ENCODE measurements at regions not wholly inside any gene's neighbourhood (a gene's known extent, or its start where the extent isn't known, plus 50 kb on each side); places are given as distances from the start of the nearest gene placed in this dataset.
"Not testable (repeated sequence)": the region's sequence is repeated elsewhere in the genome, so short reads cannot be mapped to it uniquely, and the experiment has no call there.

DNA sequence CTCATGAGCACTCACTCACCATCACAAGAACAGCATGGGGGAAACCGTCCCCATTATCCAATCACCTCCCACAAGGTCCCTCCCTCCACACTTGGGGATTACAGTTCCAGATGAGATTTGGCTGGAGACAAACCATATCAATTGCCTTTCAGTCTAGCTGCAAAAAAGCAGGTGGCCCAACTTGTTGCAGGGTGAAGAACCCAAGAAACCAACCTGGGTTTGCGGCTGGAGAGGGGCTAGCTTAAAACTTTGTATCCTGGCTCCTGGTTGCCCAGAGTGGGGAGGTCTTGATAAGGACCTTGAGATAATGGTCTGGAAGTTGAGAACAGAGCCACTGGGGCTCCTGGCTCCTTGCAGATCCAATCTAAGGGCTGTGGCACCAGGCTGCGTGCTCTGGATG is 122.8 kb upstream of the PCBD1 start:
- Mint-ChIP-seq H3K4me3 (no peak overlapping the region), H3K27me3 (peaks cover 11% of the 10 kb centered on the region), H3K36me3 (ENCODE audit: low read depth) (no peaks in the 10 kb centered on the region), H3K27ac (no peak overlapping the region), H3K9me3 (no peaks in the 10 kb centered on the region), H3K4me1 (no peaks in the 10 kb centered on the region)
- ATAC-seq (ENCODE audit: low read depth) (no peak), DNase-seq (no peak)
- intact Hi-C loops (cut with micrococcal nuclease) = no loop called here
- POLR2A ChIA-PET = no interaction called here
- TF ChIP-seq, protein P1, sequence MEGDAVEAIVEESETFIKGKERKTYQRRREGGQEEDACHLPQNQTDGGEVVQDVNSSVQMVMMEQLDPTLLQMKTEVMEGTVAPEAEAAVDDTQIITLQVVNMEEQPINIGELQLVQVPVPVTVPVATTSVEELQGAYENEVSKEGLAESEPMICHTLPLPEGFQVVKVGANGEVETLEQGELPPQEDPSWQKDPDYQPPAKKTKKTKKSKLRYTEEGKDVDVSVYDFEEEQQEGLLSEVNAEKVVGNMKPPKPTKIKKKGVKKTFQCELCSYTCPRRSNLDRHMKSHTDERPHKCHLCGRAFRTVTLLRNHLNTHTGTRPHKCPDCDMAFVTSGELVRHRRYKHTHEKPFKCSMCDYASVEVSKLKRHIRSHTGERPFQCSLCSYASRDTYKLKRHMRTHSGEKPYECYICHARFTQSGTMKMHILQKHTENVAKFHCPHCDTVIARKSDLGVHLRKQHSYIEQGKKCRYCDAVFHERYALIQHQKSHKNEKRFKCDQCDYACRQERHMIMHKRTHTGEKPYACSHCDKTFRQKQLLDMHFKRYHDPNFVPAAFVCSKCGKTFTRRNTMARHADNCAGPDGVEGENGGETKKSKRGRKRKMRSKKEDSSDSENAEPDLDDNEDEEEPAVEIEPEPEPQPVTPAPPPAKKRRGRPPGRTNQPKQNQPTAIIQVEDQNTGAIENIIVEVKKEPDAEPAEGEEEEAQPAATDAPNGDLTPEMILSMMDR (IDR thresholded peaks at IDR 0.05) = no peak
- CTCF ChIA-PET = no interaction called here

- TF ChIP-seq, protein P1 (IDR thresholded peaks at IDR 0.05) = no peak
- H3K4me1 Mint-ChIP-seq = no peaks in the 10 kb centered on the region
- ATAC-seq (ENCODE audit: low read depth) = no peak
Measured at GRCh38 chr10:71014021-71014805, 125.8 kb upstream of the PCBD1 start.

GRCh38 chr10:71015674-71016073 is 127.3 kb upstream of the PCBD1 start:
- no peaks in the 10 kb centered on the region for H3K36me3 Mint-ChIP-seq (ENCODE audit: low read depth)
- H3K9me3 Mint-ChIP-seq = no peaks in the 10 kb centered on the region
- no peak overlapping the region for H3K4me3 Mint-ChIP-seq
- TF ChIP-seq, protein P1 (IDR thresholded peaks at IDR 0.05) = no peak
- DNase-seq (no peak), ATAC-seq (ENCODE audit: low read depth) (no peak)
- H3K4me1 Mint-ChIP-seq = no peaks in the 10 kb centered on the region
- H3K27me3 Mint-ChIP-seq = peaks cover 11% of the 10 kb centered on the region
- no peak overlapping the region for H3K27ac Mint-ChIP-seq
- intact Hi-C loops (cut with micrococcal nuclease) = no loop called here
- POLR2A ChIA-PET = no interaction called here
- CTCF ChIA-PET = no interaction called here

More at GRCh38 chr10:71014021-71014805, 125.8 kb upstream of the PCBD1 start:
- no peaks in the 10 kb centered on the region for H3K36me3 Mint-ChIP-seq (ENCODE audit: low read depth)
- H3K4me3 Mint-ChIP-seq = no peak overlapping the region
- no peak overlapping the region for H3K27ac Mint-ChIP-seq
- intact Hi-C loops (cut with micrococcal nuclease) = no loop called here
- no peak for DNase-seq
- no peaks in the 10 kb centered on the region for H3K9me3 Mint-ChIP-seq
- ChIA-PET CTCF (no interaction called here), POLR2A (no interaction called here)
- peaks cover 11% of the 10 kb centered on the region for H3K27me3 Mint-ChIP-seq

DNA sequence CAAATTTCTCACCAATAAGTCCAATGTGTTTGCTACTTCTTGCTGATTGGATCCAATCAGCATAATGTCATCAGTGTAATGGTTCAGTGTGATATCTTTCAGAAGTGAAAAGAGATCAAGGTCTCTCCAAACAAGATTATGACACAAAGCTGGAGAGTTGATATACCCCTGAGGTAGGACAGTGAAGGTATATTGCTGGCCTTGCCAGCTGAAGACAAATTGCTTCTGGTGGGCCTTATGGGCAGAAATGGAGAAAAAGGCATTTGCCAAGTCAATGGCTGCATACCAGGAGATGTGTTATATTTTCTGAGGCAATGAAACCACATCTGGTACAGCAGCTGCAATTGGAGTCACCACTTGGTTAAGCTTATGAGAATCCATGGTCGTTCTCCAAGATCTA is 131.7 kb upstream of the PCBD1 start:
- H3K9me3 Mint-ChIP-seq; H3K4me3 Mint-ChIP-seq; CTCF ChIA-PET; POLR2A ChIA-PET; ATAC-seq (ENCODE audit: low read depth); H3K4me1 Mint-ChIP-seq; H3K27ac Mint-ChIP-seq; H3K27me3 Mint-ChIP-seq; DNase-seq; H3K36me3 Mint-ChIP-seq (ENCODE audit: low read depth); intact Hi-C loops (cut with micrococcal nuclease): not testable (repeated sequence)

- DNase-seq = no peak
- ChIA-PET POLR2A (no interaction called here), CTCF (no interaction called here)
- peaks cover 10% of the 10 kb centered on the region for H3K27me3 Mint-ChIP-seq
- TF ChIP-seq, protein P1 (IDR thresholded peaks at IDR 0.05) = no peak
- H3K36me3 Mint-ChIP-seq (ENCODE audit: low read depth) = no peaks in the 10 kb centered on the region
- H3K27ac Mint-ChIP-seq = no peak overlapping the region
- intact Hi-C loops (cut with micrococcal nuclease) = no loop called here
- no peaks in the 10 kb centered on the region for H3K9me3 Mint-ChIP-seq
- no peak for ATAC-seq (ENCODE audit: low read depth)
- no peak overlapping the region for H3K4me3 Mint-ChIP-seq
- H3K4me1 Mint-ChIP-seq = no peaks in the 10 kb centered on the region
Measured at GRCh38 chr10:71021402-71021801, 133.0 kb upstream of the PCBD1 start.
